ENCODE measurements at regions not wholly inside any gene's neighbourhood (a gene's known extent, or its start where the extent isn't known, plus 50 kb on each side); places are given as distances from the start of the nearest gene placed in this dataset.

GRCh38 chr14:26381405-26381804 lies 216.4 kb downstream of the NOVA1 start:
- ChIA-PET POLR2A (no interaction called here), CTCF (no interaction called here)
- no peak for DNase-seq (ENCODE audit: extremely low spot score)
- no peak for TF ChIP-seq CTCF (IDR thresholded peaks at IDR 0.05; ENCODE audit: control extremely low read depth, extremely low read depth, low read depth, missing control alignments)

GRCh38 chr14:26380637-26381036 lies 217.2 kb downstream of the NOVA1 start:
- POLR2A ChIA-PET, result no interaction called here
- no peak for TF ChIP-seq CTCF (IDR thresholded peaks at IDR 0.05; ENCODE audit: control extremely low read depth, extremely low read depth, low read depth, missing control alignments)
- CTCF ChIA-PET, result interaction anchor here (1.4 kb wide), 1 partner anchor 13 kb away, joined by 3 read pairs; no protein-coding TSS in a partner anchor
- no peak for DNase-seq (ENCODE audit: extremely low spot score)

GRCh38 chr14:26379951-26380350 lies 217.9 kb downstream of the NOVA1 start:
- ChIA-PET CTCF (interaction anchor here (1.4 kb wide), 1 partner anchor 14 kb away, joined by 3 read pairs; no protein-coding TSS in a partner anchor), POLR2A (no interaction called here)
- TF ChIP-seq CTCF (IDR thresholded peaks at IDR 0.05; ENCODE audit: control extremely low read depth, extremely low read depth, low read depth, missing control alignments), result no peak
- DNase-seq (ENCODE audit: extremely low spot score), result no peak

GRCh38 chr14:26377150-26377549 lies 220.7 kb downstream of the NOVA1 start:
- no peak for TF ChIP-seq CTCF (IDR thresholded peaks at IDR 0.05; ENCODE audit: control extremely low read depth, extremely low read depth, low read depth, missing control alignments)
- no peak for DNase-seq (ENCODE audit: extremely low spot score)
- ChIA-PET CTCF (no interaction called here), POLR2A (no interaction called here)

- CTCF ChIA-PET, result no interaction called here
These were observed 227.7 kb downstream of the NOVA1 start for GRCh38 chr14:26370115-26370514.

GRCh38 chr14:26363689-26364088 lies 234.1 kb downstream of the NOVA1 start:
- DNase-seq (ENCODE audit: extremely low spot score), result no peak
- no peak for TF ChIP-seq CTCF (IDR thresholded peaks at IDR 0.05; ENCODE audit: control extremely low read depth, extremely low read depth, low read depth, missing control alignments)
- ChIA-PET POLR2A (no interaction called here), CTCF (no interaction called here)

More at GRCh38 chr14:26370115-26370514, 227.7 kb downstream of the NOVA1 start:
- DNase-seq (ENCODE audit: extremely low spot score), result no peak
- TF ChIP-seq CTCF (IDR thresholded peaks at IDR 0.05; ENCODE audit: control extremely low read depth, extremely low read depth, low read depth, missing control alignments), result no peak
- POLR2A ChIA-PET, result no interaction called here

GRCh38 chr14:26344596-26344995 lies 253.2 kb downstream of the NOVA1 start:
- TF ChIP-seq CTCF (IDR thresholded peaks at IDR 0.05; ENCODE audit: control extremely low read depth, extremely low read depth, low read depth, missing control alignments), result no peak
- ChIA-PET CTCF (no interaction called here), POLR2A (no interaction called here)
- DNase-seq (ENCODE audit: extremely low spot score), result no peak
